ENCODE measurements at regions not wholly inside any gene's neighbourhood (a gene's known extent, or its start where the extent isn't known, plus 50 kb on each side); places are given as distances from the start of the nearest gene placed in this dataset.

DNA sequence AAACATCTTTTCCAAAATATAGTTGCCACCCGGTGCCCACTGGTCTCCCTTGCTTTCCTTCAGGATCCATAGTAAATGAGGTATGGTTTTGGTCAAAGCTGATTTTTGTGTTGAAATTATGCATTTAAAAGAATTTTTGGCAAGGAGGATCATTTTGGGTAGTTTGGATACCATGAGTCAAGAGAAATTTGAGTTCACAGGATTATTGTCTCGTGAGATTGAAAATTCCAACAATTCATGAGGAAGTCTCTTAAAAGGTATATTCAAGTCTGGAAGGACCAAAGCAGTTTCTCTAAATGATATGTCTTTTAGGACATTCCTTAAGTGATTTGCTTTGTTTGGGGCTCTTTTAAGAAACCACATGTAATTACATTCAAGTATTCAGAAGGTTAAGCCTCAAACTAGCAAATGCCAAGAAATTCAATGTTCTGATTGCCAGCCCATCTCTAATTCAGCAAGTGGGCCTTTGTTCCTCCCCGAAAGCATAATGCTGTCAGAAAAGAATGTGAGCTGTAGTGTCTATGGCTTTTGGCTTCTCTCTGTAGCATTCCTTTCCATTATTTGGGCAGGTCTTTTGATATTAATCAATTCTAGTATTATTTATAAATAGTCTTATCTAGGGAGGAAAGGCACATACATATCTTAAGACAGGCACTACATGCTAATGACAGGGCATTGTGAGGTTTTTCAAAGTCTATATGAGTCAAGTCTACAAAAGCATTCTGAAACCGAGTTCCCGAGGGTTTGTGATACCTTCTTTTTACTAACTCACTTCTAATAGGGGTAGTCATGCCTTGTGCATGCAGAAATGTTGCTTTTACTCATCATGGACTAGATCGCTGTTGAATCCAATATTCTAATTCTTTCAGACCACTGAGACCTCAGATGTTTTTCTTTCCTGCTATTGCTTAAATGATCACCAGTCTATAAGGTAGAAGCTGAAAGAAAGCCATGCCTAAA is 453.9 kb downstream of the ENC1 start:
- DNase-seq (ENCODE audit: low read depth): no peak

GRCh38 chr5:74185599-74185998 is 454.9 kb downstream of the ENC1 start:
- DNase-seq (ENCODE audit: low read depth): no peak

DNA sequence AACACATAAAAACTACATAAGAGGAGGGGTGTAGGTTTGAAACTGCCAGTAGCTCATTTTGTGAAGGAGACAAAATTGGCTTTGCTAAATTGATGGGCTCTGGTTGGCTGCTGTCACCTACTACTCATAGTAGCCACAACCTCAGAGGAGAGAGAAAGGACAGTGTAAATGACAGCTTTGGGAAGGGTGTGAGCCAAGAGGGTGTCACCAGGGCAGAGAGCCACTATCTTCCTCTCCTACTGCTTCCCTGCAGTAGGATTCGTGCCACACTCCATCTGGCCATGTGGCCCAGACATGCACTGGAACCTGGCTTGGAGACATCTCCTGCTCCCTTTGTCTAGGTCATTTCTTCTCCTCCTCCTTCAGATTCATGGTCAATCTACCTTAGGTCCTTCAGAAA is 455.9 kb downstream of the ENC1 start:
- DNase-seq (ENCODE audit: low read depth): no peak

DNA sequence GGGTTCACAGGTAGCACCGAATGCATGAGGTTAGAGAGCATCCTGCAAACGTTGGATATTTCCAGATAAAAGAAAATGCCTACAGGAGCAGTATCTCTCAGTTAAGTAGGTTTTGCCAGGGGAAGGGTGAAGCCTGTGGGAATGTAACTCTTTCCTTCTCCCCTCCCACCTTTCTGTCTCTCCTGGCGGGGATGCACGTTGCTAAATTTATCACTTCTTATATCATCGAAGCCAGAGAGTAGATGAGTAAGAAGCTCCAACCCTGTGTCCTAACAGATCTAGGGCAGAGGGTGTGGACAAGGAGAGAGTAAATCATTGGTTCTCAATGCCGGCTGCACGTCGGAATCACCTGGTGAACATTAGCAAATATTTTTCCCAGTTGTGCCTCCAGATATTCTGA is 457.5 kb downstream of the ENC1 start:
- DNase-seq (ENCODE audit: low read depth): no peak

GRCh38 chr5:74182603-74183002 is 457.9 kb downstream of the ENC1 start:
- no peak for DNase-seq (ENCODE audit: low read depth)

DNA sequence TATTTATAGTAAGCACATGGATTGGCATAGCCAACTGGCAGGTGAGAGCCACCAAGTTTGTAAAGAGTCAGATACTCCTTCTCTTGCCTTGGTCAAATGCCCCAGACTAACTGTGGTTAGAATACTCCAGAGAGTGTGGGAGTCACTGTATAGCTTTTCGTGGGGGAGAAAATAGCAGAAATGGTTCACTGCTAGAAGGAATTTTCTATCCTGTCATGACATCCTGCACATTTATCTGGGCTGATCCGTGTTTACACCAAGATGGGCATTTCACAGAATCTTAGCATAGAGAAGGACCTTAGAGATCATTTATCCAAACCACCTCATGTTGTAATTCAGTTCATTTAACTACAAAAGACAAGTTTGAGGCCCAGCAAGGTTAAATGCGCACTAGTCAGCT is 460.8 kb downstream of the ENC1 start:
- no peak for DNase-seq (ENCODE audit: low read depth)

DNA sequence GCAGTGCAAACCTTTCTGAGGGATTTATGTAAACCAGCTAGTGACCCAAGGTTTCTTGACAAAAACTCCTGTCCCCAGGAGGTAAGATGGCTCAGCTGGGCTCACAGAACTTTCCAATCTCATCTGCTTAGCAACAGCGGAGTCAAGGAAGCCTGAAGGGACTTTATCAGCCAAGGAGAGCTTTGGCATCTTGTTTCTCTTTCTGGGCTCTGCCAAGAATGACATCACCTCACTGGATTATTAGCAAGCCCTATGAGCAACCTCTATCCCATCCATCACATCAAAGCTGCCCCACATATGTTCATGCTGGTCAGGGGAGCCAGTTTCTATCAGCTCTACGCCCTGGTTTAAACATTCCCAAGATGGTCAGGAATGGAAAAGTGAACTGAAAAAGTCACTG is 461.3 kb downstream of the ENC1 start:
- no peak for DNase-seq (ENCODE audit: low read depth)

DNA sequence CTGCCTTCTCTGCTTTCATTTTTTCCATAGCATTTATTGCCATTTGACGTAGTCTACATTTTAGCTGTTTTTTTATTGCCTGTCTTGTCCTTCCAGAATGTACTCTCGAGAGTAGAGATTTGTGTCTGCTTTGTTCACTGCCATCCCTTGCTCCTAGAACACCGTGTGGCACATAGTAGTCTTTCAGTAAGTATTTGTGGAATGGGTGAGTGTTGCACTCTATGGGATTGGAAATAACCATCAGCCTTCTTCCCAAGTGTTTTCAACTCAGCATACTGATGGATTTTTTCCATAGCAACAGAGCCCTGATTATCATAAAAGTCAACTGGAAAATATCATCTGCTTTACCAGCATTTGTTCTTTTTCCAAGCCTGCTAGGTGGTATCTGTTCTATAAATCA is 462.6 kb downstream of the ENC1 start:
- DNase-seq (ENCODE audit: low read depth): no peak

GRCh38 chr5:74174366-74174765 is 466.2 kb downstream of the ENC1 start:
- no peak for DNase-seq (ENCODE audit: low read depth)

DNA sequence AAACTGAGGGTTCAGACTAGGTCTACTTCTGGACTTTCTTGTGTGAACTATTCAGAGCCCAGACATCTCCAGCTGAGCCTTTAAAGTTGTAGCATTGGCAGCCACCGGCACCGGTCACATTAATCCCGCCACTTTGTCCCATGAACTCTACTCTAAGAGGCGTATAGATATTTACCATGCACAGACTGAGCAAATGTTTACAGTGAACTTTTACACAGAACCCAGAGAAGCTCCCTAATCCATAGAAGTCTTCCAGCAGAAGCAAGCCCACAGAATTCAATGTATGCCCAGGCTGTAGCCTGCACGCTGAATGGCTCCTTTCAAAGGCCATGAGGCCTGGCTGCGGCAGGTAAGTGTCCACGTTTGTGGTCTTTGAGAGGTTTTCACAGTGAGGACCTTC is 466.9 kb downstream of the ENC1 start:
- DNase-seq (ENCODE audit: low read depth): no peak

DNA sequence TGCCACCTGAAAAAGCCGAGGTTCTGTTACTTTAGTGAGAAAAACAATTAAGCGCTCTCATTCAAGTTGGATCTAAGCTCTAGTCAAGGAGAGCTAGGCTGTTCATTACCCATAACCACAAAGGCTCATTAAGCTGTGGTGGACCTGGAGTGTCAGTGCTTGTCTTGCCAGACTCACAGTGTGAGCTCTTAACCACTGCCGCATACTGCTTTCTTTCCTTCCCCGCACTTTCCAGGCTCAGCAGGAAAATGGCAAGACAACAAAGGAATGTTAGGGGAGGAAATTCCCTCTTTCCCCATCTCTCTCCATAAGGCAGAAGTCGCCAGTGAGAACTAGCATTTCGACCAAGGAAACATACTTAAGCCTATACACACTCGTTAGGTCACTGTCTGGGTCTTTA is 467.3 kb downstream of the ENC1 start:
- DNase-seq (ENCODE audit: low read depth): no peak

DNA sequence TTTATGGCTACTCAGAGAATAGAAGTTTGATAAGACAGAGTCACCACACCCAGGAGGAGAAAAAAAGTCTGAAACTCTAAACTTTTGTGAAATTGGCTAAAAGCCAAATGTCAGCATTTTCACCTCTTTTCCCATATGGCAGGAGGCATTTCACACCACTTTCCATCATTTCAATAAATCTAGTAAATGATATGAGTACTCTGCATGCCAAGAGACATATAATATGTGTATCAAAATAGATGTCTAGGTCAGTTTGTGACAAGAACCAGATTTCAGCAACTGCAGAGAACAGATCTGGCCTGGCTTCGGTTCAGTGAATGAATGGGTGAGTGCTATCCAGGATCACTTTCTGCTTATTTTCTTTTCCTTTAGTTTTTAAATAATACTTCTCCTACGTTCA is 470.8 kb downstream of the ENC1 start:
- no peak for DNase-seq (ENCODE audit: low read depth)

DNA sequence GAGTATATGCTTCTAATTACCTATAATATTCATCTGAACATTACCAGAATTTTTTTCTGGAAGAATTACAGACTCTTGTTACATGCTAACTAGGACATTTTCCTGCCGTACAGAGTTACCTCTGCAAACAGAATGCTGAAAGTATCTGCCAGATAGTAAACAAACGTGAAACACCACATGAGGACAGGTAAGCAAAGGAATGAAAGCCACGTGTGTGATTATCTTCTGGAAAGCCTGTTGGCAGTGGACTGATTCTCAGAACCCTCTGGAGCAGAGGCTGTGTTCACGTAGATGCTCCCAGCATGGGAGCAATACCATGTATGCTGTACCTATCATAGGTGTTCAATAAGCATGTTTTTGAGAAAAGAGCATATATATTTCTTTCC is 472.6 kb downstream of the ENC1 start:
- no peak for DNase-seq (ENCODE audit: low read depth)

DNA sequence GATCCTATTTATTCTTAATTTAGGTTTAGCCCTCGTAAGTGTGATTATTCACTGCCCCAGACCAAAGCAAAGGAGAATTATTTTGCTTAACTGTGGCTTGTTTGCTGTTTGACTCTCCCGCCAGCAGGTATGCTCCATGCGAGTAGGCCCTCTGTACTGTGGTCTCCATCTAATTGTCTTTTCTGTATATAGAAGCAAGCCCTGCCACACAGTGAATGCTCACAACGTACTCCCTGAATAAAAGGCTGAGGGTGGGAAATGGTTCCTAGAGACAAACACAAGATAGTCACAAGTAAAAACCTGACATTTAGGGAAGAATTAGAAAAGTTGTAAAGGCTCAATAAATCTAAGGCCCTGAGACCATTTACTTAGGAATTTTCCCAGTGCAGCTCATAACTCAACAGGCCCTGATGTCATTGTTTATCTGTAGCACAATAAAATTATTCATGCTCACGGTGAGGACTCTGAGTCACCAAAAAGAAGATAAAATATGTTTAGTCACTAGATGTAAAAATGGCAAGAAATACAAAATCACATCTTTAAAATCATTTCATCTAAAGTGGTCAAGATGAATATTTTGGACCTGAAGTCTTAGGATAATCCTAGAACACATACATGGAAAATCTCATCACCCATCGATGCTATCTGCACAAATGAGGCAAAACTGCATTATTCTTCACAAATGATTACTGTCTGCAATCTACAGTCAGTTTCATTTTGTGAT is 473.2 kb downstream of the ENC1 start:
- DNase-seq (ENCODE audit: low read depth): no peak

DNA sequence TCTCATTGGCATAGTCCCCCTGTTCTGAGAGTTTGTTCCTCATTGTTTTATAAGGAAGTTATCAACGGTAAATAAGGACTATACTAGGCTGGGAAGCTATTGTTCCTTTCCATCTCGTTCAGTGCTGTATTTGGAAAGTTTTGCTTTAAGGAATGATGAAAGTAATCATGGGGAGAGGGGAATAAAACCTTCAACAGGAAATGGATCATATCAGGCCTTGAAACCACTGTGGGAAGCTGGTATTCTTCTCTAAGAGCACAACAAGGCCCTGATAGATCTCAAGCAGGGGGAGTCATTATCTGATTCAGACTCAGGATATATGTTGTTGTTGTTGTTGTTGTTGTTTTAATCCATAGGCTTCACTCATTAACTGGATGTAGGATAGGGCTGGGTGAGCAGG is 474.5 kb downstream of the ENC1 start:
- no peak for DNase-seq (ENCODE audit: low read depth)

DNA sequence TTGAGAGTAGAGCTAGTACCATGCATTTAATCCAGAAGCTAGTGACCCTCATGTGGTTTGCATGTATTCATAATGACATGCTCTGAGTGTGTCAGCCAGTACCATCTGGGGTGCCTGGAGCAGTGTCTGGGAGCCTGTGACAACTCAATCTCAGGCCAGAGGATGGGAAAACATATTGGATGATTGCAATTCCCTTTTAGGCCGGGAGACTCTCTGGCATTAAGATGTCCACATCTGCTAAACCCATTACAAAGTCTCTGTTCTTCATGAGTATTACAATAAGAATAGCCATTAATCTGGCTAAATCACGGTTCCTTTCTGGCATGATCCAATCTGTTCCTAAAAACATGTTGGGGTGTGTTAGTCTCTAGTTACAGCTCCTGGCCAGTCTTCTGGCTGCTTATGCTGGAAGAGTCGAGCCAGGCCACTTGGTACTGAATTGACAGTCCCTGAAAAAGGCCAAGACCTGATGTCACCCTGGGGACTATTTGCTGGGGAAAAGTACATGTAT is 475.7 kb downstream of the ENC1 start:
- DNase-seq (ENCODE audit: low read depth): no peak

DNA sequence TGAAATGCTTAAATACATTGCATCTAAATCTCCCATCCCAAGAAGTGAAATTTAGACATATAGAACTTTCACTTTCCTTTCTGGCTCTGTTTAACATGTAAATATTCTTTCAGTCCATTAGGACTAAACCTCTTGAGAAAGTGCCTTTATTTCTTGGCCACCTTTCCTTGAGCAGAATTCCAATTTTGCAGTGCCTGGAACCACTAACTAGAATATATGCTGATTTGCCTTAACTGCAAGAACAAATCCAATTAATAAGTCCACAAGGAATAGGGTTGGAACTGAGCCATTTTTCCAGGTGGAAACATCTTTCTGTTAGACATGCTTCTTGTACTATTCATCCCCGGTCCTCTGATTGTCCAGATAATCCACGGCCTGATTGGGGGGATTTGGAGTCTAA is 478.0 kb downstream of the ENC1 start:
- no peak for DNase-seq (ENCODE audit: low read depth)

GRCh38 chr5:74161170-74161569 is 479.4 kb downstream of the ENC1 start:
- no peak for DNase-seq (ENCODE audit: low read depth)

DNA sequence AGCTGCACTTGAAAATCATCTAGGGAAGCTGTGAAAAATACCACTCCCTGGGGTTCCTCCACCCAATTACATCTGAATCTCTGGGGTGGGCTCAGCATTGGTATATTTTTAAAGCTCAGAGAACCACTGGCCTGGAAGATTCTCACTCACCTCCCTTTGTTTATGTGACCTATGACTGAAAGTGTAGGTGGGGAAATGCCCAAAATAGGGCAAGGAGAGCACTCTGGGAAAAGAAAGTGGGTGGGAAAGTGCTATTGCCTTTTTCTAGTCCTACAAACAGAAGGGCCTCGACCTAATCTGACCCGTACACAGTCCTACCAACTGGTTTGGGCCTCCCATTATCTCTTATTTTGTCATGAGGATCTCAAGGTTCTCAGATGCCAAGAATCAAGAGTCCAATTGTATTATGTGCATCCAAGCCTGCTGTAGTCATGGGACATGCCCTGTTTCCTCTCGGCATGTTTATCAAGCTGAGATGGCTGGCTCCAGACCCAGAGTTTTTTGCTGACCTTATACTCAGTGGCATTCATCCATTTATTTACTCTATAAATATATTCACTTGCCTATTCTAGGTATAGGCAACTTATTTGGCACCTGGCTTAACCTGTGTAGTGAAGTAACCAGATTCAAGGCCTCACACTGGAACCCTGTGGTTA is 483.7 kb downstream of the ENC1 start:
- DNase-seq (ENCODE audit: low read depth): no peak

GRCh38 chr5:74155501-74155900 is 485.0 kb downstream of the ENC1 start:
- no peak for DNase-seq (ENCODE audit: low read depth)

DNA sequence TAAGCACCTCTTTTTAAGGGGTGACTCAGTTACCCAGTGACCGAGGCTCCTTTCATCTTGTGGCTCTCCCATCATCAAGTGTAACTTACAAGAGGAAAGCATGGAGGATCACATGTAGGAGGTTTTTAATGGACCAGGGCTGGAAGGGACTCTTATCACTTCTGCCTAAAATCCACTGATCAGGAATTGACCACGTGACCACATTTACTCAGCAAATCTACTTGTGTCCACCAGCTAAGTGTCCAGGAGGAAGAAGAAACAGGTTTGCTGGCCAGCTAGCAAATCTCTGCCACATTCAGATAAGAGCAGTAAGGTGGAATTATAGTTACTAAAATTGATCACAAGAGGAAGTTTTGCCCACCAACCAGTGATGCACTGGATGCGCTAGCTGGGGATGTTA is 486.0 kb downstream of the ENC1 start:
- DNase-seq (ENCODE audit: low read depth): no peak

DNA sequence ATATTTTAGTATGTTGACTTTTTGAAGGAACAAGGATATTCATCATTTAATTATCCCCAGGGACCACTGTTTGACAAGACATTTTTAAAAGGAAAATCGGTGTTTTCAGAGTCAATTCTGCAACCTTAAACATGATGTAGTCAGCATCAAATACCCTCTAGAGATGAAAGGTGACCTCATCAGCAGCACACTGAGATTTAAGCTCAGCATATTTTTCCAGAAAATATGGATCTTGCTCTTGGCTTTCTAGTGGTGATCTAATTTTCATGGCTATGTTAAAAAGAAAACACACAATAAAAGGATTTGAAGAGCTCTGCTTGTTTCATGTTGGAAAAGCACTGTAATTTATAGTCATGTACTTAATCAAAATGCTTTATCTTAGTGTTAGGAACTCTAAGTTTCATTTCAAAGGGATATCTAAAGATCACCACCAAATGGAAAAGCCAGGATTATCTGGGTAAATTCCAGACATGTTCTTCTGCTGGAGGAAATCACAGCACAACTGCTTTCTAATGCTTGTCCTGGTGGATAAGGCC is 487.2 kb downstream of the ENC1 start:
- DNase-seq (ENCODE audit: low read depth): no peak
